ENCODE measurements at regions not wholly inside any gene's neighbourhood (a gene's known extent, or its start where the extent isn't known, plus 50 kb on each side); places are given as distances from the start of the nearest gene placed in this dataset.

DNA sequence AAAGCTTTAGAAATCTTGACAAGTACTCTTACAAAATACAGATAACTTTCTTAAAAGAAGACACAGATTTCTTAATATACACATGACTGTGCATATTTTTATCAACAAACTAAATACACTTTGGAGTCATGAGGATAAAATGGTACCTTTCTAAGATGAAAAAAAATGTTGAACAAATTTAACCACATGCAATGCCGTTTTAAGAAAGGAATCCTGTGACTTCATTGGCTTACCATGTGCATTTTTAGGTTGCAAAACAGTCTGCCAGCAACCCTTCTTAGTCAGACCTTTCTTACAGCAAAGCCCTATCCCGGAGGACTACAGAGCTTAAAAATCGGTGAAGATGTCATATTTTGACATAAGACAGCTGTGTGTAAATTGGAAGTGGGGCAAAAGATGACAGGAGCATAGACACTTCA lies 51.7 kb downstream of the GASK1B start:
- TF ChIP-seq POLR2A (IDR thresholded peaks at IDR 0.05; ENCODE audit: low read depth, low read length) (no peak), POLR2AphosphoS5 (IDR thresholded peaks at IDR 0.05; ENCODE audit: low read depth, low read length) (no peak), PAX5 (IDR thresholded peaks at IDR 0.05; ENCODE audit: insufficient read depth, low read length, severe bottlenecking) (no peak), TAF1 (IDR thresholded peaks at IDR 0.05; ENCODE audit: low read depth, low read length) (no peak), POU2F2 (IDR thresholded peaks at IDR 0.05; ENCODE audit: low read depth, low read length) (no peak)
